OCI-LY3 (cell line): ENCODE measurements at regions not wholly inside any gene's neighbourhood (a gene's known extent, or its start where the extent isn't known, plus 50 kb on each side); places are given as distances from the start of the nearest gene placed in this dataset.
A peak's percentile ranks its signal among the peaks of the same experiment; 100 is the strongest.

Source experiments
- CTCF ChIP-seq: fragments of 200-600, 300-600 bp; sonication (generic); IDR thresholded peaks from 2 replicates; pipeline ENCODE4 v1.5.1; 2014; ENCODE audit warnings: antibody characterized with exemption, low read length, low read depth
- EZH2phosphoT487 ChIP-seq: fragments of 200-600 bp; shearing (Covaris generic); IDR thresholded peaks from 2 replicates; pipeline ENCODE4 v1.6.1; 2018; ENCODE audit warnings: antibody characterized with exemption, mixed run types, low read depth

GRCh38 chrX:82648062-82648461 lies 860.0 kb upstream of the POU3F4 start:
- TF ChIP-seq CTCF (peak; percentile 38), EZH2phosphoT487 (no peak)
